Cardiac fibroblast (primary cell): ENCODE measurements at regions not wholly inside any gene's neighbourhood (a gene's known extent, or its start where the extent isn't known, plus 50 kb on each side); places are given as distances from the start of the nearest gene placed in this dataset.

Source experiments
- DNase-seq, 2 donors: peaks; one replicate each; pipeline versions ENCODE4 v3.0.0 to v3.0.0-alpha.2; 2010; ENCODE audit warnings: low read depth in 2 of 2
- H3K4me3 ChIP-seq, 2 donors: replicated peaks in 1 of 2; 1 replicate in 1 of 2; 2 replicates in 1 of 2; pipeline ENCODE4 v1.5.1; 2011; ENCODE audit warnings: low read depth in 2 of 2, low read length in 2 of 2, mild to moderate bottlenecking in 2 of 2, moderate library complexity in 1 of 2
- CTCF ChIP-seq: IDR thresholded peaks from one replicate; pipeline ENCODE4 v1.5.1; 2011; ENCODE audit warnings: low read depth, mild to moderate bottlenecking, low read length, inconsistent platforms

DNA sequence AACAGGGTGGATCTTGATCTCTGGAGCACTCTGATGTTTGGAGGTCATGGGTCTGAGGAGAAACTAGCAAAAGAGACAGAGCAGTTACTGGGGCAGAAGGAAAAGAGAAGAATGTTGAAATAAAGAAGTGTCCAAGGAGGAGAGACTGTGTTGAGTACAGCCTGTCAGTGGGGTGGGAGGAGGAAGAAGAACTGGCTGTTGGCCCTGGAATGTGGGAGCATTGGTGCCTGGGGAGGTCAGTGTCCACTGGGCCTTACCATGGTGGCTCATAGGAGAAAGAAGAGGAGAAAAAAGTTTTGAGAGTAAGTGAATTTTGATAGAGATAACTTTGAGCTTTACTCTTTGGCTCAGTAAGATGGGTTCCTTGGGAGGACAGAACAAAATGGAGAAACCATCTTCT, 499.0 kb downstream of the TXNL1 start:
- peak in 1 of 2 donors; percentile 6 for DNase-seq
- TF ChIP-seq CTCF: no peak

DNA sequence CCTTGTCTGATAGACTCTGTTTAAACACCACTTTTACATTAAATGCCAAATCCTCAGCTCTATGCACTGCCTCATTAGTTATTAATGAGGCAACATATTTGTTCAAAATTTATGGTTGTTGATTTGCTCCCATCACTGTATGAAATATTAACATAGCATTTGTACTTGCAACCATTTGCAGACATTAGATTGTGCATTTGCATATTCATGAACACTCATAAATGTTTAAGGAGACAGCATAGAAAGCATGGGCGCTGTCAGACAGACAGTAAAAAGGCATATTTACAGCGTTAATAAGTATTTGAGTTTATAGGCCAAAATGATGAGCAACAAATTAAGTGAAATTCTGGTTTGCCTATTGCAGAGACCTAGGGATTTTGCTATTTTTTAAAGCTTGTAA, 502.3 kb downstream of the TXNL1 start:
- TF ChIP-seq CTCF: no peak
- no peak for DNase-seq
- no peak overlapping the region for H3K4me3 ChIP-seq

More for the DNA sequence above, 499.0 kb downstream of the TXNL1 start:
- H3K4me3 ChIP-seq: no peak overlapping the region

GRCh38 chr18:56130481-56130880, 507.9 kb downstream of the TXNL1 start:
- TF ChIP-seq CTCF: no peak
- DNase-seq: no peak
- no peak overlapping the region for H3K4me3 ChIP-seq

DNA sequence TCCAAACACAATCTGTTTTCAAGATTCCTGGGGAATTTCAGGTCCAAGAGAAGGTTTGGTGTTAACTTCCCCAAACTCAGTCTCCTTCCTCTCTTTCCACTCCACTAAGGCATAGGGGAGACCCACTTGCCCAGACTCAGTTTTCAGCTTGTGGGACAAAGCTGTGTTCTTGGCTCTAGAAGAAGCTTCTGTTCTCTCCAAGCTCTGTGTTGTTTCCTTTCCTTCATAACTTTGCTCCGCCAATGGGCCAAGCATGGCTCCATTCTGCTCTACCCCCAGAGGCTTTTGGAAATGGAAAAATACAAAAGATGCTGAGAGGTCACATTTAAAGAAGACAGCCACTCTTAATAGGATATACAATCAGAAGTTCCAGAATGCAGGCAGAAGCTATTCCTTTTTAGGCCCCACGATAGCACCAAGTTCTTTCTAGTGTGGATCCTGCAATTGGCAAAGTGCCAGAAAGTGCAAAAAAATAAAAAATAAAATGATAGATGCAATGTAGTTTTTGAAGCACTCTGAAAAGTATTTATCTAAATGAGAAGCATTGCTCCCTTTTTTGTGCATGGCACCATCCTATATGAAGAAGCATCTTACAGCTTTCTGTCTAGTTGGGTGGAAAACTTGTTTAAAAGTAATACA, 510.1 kb downstream of the TXNL1 start:
- TF ChIP-seq CTCF: no peak
- no peak overlapping the region for H3K4me3 ChIP-seq
- DNase-seq: no peak

GRCh38 chr18:56127322-56128099, 510.9 kb downstream of the TXNL1 start:
- H3K4me3 ChIP-seq: no peak overlapping the region
- no peak for TF ChIP-seq CTCF
- peak; percentile 33 for DNase-seq

- DNase-seq: peak in 1 of 2 donors; percentile 83
- no peak for TF ChIP-seq CTCF
- H3K4me3 ChIP-seq: no peak overlapping the region
Measured at GRCh38 chr18:56124186-56124585, 514.2 kb downstream of the TXNL1 start.

- no peak for TF ChIP-seq CTCF
- H3K4me3 ChIP-seq: no peak overlapping the region
- no peak for DNase-seq
Measured at GRCh38 chr18:56121669-56122068, 516.7 kb downstream of the TXNL1 start.
